ENCODE measurements at regions not wholly inside any gene's neighbourhood (a gene's known extent, or its start where the extent isn't known, plus 50 kb on each side); places are given as distances from the start of the nearest gene placed in this dataset.

DNA sequence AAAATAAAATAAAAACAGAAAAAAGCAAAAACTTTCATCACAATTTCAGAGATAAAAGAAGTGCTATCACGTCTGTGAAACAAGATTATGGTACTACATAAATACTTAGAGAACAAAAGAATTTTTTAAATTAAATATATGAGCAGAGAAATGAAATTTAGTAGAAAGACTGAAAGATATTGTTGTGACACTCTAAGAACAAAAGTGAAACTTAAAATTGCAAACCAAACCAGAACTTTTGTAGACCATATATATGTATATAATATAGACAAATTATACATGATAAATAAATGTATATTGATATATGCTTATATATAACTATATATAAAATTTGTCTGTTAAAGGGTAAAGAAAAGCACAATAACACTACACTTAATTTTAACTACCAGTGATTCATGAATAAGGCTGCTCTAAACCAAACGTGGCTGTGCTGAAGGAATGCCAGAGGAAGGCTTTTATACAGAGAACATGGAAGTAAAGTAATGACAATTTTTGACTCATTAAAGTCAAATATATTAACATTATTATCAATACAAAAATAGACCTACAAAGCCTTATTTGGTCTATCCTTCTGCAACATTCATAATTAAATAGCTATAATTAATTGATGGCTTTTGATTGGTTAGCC, 1516.7 kb upstream of the PCDH20 start:
- TF ChIP-seq, protein P1, sequence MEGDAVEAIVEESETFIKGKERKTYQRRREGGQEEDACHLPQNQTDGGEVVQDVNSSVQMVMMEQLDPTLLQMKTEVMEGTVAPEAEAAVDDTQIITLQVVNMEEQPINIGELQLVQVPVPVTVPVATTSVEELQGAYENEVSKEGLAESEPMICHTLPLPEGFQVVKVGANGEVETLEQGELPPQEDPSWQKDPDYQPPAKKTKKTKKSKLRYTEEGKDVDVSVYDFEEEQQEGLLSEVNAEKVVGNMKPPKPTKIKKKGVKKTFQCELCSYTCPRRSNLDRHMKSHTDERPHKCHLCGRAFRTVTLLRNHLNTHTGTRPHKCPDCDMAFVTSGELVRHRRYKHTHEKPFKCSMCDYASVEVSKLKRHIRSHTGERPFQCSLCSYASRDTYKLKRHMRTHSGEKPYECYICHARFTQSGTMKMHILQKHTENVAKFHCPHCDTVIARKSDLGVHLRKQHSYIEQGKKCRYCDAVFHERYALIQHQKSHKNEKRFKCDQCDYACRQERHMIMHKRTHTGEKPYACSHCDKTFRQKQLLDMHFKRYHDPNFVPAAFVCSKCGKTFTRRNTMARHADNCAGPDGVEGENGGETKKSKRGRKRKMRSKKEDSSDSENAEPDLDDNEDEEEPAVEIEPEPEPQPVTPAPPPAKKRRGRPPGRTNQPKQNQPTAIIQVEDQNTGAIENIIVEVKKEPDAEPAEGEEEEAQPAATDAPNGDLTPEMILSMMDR (IDR thresholded peaks at IDR 0.05; ENCODE audit: poor library complexity), result no peak
- TF ChIP-seq EZH2phosphoT487 (IDR thresholded peaks at IDR 0.05; ENCODE audit: low read depth, severe bottlenecking, unreplicated experiment), result no peak
- TF ChIP-seq EZH2 (IDR thresholded peaks at IDR 0.05; ENCODE audit: borderline replicate concordance), result no peak

Measured in hepatocyte (in vitro differentiated cells).